A673 (cell line): ENCODE measurements at regions not wholly inside any gene's neighbourhood (a gene's known extent, or its start where the extent isn't known, plus 50 kb on each side); places are given as distances from the start of the nearest gene placed in this dataset.
"Not testable (repeated sequence)": the region's sequence is repeated elsewhere in the genome, so short reads cannot be mapped to it uniquely, and the experiment has no call there.

ENCODE experiments used
- EZH2 ChIP-seq: fragments of 200-600 bp; sonication (generic); IDR thresholded peaks from 2 replicates; pipeline ENCODE4 v1.6.1; 2017; ENCODE audit warnings: borderline replicate concordance, low read depth, mild to moderate bottlenecking, mixed read lengths, antibody characterized with exemption, low read length; ENCODE audit not compliant: poor library complexity, severe bottlenecking
- TF ChIP-seq, protein P1 (sequence below): fragments of 300-800, 200-600 bp; sonication (generic); conservative IDR thresholded peaks from 2 replicates; pipeline ENCODE4 v1.5.1; 2017; ENCODE audit warnings: low read depth, mild to moderate bottlenecking, antibody characterized with exemption, low read length, moderate library complexity, mixed read lengths

DNA sequence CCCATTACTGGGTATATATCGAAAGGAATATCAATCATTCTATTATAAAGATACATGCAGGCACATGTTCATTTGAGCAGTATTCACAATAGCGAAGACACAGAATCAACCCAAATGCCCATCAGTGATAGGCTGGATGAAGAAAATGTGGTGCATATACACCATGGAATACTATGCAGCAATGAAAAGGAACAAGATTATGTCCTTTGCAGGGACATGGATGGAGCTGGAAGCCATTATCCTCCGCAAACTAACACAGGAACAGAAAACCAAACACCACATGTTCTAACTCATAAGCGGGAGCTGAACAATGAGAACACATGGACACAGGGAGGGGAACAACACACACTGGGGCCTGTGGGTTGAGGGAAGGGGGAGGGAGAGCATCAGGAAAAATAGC, 434.3 kb downstream of the BUD13 start:
- TF ChIP-seq, protein P1, sequence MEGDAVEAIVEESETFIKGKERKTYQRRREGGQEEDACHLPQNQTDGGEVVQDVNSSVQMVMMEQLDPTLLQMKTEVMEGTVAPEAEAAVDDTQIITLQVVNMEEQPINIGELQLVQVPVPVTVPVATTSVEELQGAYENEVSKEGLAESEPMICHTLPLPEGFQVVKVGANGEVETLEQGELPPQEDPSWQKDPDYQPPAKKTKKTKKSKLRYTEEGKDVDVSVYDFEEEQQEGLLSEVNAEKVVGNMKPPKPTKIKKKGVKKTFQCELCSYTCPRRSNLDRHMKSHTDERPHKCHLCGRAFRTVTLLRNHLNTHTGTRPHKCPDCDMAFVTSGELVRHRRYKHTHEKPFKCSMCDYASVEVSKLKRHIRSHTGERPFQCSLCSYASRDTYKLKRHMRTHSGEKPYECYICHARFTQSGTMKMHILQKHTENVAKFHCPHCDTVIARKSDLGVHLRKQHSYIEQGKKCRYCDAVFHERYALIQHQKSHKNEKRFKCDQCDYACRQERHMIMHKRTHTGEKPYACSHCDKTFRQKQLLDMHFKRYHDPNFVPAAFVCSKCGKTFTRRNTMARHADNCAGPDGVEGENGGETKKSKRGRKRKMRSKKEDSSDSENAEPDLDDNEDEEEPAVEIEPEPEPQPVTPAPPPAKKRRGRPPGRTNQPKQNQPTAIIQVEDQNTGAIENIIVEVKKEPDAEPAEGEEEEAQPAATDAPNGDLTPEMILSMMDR = not testable (repeated sequence)
- not testable (repeated sequence) for TF ChIP-seq EZH2
